NCI-H146 (cell line): ENCODE measurements at regions not wholly inside any gene's neighbourhood (a gene's known extent, or its start where the extent isn't known, plus 50 kb on each side); places are given as distances from the start of the nearest gene placed in this dataset.
"Not testable (repeated sequence)": the region's sequence is repeated elsewhere in the genome, so short reads cannot be mapped to it uniquely, and the experiment has no call there.

ENCODE experiments used
- DNase-seq: peaks from one replicate; lab custom pipeline; 2025; lab: John Stamatoyannopoulos, UW

DNA sequence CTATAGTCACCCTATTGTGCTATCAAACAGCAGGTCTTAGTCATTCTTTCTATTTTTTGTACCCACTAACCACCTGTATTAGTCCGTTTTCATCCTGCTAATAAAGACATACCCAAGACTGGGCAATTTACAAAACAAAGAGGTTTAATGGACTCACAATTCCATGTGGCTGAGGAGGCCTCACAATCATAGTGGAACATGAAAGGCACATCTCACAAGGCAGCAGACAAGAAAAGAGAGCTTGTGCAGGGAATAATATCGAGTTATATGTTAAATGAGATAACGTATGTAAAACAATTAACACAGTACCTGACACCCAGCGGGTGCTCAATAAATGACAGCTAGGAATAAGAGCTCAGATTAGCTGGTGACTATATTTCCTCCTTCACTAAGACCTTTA, 88.1 kb upstream of the WDR44 start:
- DNase-seq, result peak; percentile 19

DNA sequence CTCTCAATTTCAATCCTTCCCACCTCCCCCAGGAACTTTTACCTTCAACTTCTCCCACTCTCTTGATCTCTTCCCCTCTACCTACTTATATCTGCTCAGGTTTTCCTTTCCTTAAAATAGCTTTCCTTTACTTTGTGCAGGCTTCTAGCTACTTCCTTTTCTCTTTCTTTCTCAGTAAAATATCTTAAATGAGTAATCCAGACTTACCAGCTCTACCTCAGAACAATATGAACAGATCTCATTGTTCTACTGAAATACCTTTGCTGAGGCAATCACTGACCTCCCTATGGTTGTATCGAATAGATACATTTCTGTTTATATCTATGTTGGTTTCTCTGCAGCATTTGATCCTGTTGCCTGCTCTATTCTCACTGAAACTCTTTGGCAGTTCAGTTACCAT, 86.7 kb upstream of the WDR44 start:
- DNase-seq, result no peak

DNA sequence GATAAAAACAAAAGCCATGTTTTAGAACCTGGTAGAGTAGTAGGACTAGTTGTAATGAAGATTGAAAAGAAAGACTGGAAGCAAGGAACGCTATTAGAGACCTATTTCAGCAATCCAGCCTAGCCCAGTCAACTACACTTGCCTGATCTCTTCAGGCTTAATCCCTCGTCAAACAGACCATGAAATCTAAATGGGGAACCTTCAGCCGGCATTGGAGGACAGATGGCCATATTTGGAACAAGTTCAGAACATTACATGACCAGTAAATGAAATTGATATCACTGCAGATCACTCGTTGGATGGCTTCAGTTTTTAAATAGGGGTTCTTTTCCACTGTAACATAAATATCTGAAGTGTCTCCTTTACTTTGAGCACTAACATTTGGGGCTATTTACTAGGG, 84.8 kb upstream of the WDR44 start:
- DNase-seq, result no peak

DNA sequence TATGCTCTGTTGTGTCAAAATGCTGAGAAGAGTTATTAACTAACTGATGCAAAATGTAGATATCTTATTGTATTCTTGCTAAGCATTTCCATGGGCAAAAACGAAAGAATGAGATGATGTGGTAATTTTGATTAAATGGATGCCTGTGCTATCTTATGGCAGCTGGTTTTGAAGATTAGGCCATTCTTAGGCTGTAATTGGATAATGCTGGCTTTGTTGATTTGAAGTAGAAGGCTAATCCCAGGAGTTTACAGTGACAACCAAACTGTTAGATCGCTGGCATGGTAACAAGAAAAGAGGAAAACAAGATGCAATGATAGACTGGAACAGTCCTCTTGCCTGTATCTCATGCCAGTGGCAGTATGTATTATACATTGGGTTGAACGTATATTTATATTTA, 74.1 kb upstream of the WDR44 start:
- no peak for DNase-seq

DNA sequence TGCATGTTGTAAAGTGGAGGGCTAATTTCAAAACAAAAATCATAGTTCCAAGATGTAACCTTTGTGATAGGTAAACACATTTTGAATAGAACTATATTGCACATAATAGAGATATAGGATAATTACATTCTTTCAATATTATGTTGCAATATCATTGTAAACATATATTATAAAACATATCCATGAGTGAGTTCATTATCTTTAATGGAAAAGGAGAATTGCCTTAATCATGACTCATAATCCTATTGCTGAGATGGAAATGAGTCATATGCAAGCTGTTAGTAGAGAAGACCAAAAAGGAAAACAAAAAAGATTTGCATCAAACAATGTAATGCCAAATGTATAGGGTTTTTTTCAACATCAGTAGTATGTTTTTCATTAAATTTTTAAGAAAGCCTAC, 73.7 kb upstream of the WDR44 start:
- no peak for DNase-seq

DNA sequence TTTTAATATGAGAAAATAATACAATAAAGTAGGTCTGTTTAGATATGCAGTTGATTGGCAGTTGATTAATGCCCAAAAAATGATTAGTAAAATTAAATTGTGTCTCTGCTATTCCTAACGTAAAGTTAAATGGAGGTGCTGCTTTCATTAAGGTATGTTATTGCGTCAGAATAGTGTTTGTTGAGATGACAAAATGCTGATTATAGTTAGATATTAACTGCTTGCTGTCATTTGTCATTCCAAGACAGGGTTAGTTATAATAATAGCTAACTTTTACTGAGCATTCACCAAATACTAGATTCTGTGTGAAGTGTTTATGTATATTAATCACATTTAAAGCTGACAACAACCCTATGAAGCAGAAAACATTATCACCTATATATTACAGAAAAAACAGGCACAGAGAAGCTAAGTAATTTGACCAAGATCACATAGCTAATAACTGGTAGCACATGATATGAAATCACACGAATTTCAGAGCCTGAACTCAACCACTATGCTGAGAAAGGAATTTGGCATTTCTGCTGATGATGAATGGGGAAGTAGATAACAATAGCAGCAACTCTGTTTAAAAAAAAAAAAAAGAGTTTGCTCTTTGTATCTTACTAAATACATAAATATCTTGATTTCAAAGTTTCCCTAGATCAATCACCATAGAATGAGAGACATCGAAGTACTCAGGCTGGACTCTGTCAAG, 59.7 kb upstream of the WDR44 start:
- DNase-seq, result no peak

DNA sequence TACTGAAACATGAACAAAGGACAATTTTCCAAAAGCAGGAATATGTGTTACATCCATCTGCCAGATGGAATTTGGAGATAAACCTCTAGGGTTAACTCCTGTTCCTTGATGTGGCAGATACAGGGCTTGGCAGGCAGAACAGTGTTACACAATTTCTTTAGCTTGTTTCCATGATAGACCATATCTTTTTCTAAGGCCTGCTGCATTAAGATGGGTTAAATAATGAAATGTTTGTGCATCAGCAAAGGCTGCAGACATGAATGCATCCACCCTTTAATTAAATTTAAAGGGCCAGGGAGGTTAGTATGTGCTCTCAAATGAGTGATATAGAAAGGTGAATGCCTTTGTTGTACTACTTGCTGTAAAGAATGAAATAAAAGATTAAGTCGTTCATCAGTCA, 50.1 kb upstream of the WDR44 start:
- DNase-seq, result not testable (repeated sequence)
